ENCODE measurements at regions not wholly inside any gene's neighbourhood (a gene's known extent, or its start where the extent isn't known, plus 50 kb on each side); places are given as distances from the start of the nearest gene placed in this dataset.
"Not testable (repeated sequence)": the region's sequence is repeated elsewhere in the genome, so short reads cannot be mapped to it uniquely, and the experiment has no call there.

GRCh38 chr2:62404913-62405312 is 101.1 kb downstream of the TMEM17 start:
- TF ChIP-seq, protein P1, sequence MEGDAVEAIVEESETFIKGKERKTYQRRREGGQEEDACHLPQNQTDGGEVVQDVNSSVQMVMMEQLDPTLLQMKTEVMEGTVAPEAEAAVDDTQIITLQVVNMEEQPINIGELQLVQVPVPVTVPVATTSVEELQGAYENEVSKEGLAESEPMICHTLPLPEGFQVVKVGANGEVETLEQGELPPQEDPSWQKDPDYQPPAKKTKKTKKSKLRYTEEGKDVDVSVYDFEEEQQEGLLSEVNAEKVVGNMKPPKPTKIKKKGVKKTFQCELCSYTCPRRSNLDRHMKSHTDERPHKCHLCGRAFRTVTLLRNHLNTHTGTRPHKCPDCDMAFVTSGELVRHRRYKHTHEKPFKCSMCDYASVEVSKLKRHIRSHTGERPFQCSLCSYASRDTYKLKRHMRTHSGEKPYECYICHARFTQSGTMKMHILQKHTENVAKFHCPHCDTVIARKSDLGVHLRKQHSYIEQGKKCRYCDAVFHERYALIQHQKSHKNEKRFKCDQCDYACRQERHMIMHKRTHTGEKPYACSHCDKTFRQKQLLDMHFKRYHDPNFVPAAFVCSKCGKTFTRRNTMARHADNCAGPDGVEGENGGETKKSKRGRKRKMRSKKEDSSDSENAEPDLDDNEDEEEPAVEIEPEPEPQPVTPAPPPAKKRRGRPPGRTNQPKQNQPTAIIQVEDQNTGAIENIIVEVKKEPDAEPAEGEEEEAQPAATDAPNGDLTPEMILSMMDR (IDR thresholded peaks at IDR 0.05; ENCODE audit: extremely low read depth, insufficient read depth, missing control alignments) = no peak
- in situ Hi-C loops (cut with MboI; ENCODE audit: low pct_unique_long_range_greater_than_20kb, low sequenced_read_pairs, unreplicated experiment) = loop anchor here (25.0 kb wide), 1 partner anchor 193 kb away; no protein-coding TSS in a partner anchor
- DNase-seq (ENCODE audit: low spot score) = no peak

DNA sequence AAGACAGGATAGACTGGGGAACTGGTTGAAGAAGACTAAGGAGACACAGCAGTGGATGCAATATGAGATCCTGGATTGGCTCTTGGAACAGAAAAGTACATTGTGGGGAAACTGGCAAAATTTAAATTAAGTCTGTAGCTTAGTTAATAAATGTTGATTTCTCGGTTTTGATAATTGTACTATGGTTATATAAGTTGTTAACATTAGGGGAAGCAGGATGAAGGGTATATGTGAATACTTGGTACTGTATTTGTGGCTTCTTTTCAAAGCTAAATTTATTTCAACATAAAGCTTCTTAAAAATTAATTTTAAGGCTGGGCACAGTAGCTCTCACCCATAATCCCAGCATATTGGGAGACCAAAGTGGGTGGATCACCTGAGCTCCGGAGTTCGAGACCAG is 103.8 kb downstream of the TMEM17 start:
- TF ChIP-seq, protein P1 (IDR thresholded peaks at IDR 0.05; ENCODE audit: extremely low read depth, insufficient read depth, missing control alignments) = no peak
- in situ Hi-C loops (cut with MboI; ENCODE audit: low pct_unique_long_range_greater_than_20kb, low sequenced_read_pairs, unreplicated experiment) = loop anchor here (25.0 kb wide), 1 partner anchor 190 kb away; no protein-coding TSS in a partner anchor
- no peak for DNase-seq (ENCODE audit: low spot score)

DNA sequence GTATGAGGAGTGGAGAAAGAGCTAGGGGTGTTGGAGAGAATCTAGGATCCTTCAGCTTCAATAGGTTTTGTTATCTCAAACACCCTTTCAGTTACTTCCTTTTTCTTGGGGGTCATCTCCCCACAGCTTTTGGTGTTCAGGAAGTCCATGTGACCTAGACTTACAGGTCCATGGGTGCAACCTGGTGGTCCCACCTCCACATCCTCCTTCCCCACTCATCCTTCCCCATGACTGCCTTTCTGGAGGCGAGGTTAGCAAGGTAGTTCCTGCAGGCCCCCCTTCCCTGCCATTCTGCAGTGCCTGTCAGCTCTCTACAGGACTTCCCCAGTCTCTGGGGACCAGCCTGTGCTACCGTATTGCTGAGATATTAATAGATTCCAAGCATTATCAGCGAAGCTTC is 107.6 kb downstream of the TMEM17 start:
- in situ Hi-C loops (cut with MboI; ENCODE audit: low pct_unique_long_range_greater_than_20kb, low sequenced_read_pairs, unreplicated experiment) = no loop called here
- DNase-seq (ENCODE audit: low spot score) = no peak
- TF ChIP-seq, protein P1 (IDR thresholded peaks at IDR 0.05; ENCODE audit: extremely low read depth, insufficient read depth, missing control alignments) = no peak

DNA sequence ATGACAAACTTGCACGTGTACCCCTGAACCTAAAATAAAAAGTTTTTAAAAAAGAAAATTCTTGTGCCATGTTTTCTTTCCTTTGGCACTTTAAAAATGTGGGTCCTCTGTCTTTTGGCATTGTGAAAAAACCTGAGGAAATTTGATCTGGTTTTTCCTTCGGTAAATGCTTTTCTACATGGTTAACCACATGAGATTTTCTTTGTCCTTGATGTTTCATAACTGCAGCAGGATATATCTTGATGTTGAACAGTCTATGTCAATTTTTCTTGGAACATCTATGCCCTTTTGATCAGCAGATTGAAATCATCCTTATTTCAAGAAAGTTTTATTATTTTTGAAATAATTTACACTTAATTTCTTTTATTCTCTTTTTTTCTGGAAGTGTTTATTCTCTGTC is 109.1 kb downstream of the TMEM17 start:
- in situ Hi-C loops (cut with MboI; ENCODE audit: low pct_unique_long_range_greater_than_20kb, low sequenced_read_pairs, unreplicated experiment) = no loop called here
- TF ChIP-seq, protein P1 (IDR thresholded peaks at IDR 0.05; ENCODE audit: extremely low read depth, insufficient read depth, missing control alignments) = no peak
- DNase-seq (ENCODE audit: low spot score) = no peak

DNA sequence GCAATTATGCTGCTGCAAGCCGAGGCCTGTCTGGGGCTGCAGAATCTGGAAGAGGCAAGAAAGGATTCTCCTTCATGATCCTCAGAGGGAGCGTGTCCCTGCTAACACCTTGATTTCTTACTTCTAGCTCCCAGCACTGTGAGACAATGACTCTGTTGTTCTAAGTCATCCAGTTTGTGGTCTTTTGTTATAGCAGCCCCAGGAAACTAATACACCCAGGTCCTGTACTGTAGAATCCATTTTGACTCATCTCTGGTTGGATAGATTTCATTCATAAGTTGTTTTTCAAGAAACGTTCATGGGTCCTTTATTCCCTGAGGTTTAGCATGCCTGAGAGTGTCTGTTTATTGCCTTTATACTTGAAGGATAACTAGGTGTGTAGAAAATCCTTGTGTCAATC is 112.7 kb downstream of the TMEM17 start:
- in situ Hi-C loops (cut with MboI; ENCODE audit: low pct_unique_long_range_greater_than_20kb, low sequenced_read_pairs, unreplicated experiment) = no loop called here
- DNase-seq (ENCODE audit: low spot score) = no peak
- TF ChIP-seq, protein P1 (IDR thresholded peaks at IDR 0.05; ENCODE audit: extremely low read depth, insufficient read depth, missing control alignments) = no peak

GRCh38 chr2:62391696-62392095 is 114.3 kb downstream of the TMEM17 start:
- in situ Hi-C loops (cut with MboI; ENCODE audit: low pct_unique_long_range_greater_than_20kb, low sequenced_read_pairs, unreplicated experiment) = no loop called here
- TF ChIP-seq, protein P1 (IDR thresholded peaks at IDR 0.05; ENCODE audit: extremely low read depth, insufficient read depth, missing control alignments) = no peak
- DNase-seq (ENCODE audit: low spot score) = no peak

GRCh38 chr2:62386378-62386777 is 119.6 kb downstream of the TMEM17 start:
- DNase-seq (ENCODE audit: low spot score); in situ Hi-C loops (cut with MboI; ENCODE audit: low pct_unique_long_range_greater_than_20kb, low sequenced_read_pairs, unreplicated experiment): not testable (repeated sequence)

Data from GM13977 (cell line).